NCI-H2081 (cell line): ENCODE measurements at regions not wholly inside any gene's neighbourhood (a gene's known extent, or its start where the extent isn't known, plus 50 kb on each side); places are given as distances from the start of the nearest gene placed in this dataset.
A peak's percentile ranks its signal among the peaks of the same experiment; 100 is the strongest.
"Not testable (repeated sequence)": the region's sequence is repeated elsewhere in the genome, so short reads cannot be mapped to it uniquely, and the experiment has no call there.

Source experiments
- DNase-seq, 2 experiments: peaks; one replicate each; lab custom pipeline; 2025; lab: John Stamatoyannopoulos, UW

DNA sequence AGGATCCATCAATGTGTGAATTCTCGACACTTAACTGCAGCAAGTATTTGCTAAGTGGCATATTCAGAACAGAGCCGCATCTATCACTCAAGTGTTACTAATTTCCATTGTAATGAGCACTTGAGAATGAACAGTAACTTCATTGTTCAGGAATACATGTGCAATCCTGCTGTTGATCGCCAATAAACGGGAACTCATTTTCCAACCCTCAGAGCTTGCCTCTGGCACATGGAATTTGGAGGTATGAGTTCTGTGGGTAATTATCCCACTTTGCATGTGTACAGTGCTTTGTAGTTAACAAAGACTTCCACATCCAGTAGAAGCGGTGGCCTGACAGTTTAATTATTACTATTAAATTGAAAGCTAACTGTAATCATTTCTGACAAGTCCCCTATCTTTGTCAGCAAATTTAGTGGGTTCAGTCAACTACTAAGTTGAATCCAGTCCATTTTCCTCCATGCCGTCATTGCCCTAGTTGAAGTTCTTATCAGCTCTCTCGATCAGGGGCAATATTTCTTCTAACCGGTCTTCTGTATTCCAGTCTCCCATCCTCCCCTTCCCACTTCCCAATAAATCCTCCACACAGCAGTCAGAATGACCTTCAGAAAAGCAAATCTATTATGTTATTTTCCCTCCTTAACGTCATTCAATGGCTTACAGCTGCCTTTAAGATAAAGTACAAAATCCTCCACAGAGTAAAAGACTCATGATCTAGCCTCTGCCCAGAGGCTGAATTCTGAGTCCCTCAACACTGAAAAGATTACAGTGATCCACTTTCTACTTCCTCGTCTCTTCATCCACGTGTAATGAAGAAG lies 62.4 kb upstream of the GBA3 start:
- peak in 1 of 2 experiments; percentile 46 for DNase-seq

DNA sequence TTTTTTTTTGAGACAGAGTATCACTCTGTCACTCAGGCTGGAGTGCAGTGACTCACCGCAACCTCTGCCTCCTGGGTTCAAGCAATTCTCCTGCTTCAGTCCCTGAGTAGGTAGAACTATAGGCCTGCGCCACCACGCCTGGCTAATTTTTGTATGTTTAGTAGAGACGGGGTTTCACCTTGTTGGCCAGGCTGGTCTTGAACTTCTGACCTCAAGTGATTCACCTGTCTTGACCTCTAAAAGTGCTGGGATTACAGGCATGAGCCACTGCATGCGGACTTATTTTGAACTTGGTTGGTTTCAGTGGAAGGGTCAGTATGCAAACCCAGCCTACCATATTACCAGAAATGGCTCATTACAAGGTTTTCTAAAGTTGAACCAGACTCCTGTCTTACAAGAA lies 61.6 kb upstream of the GBA3 start:
- not testable (repeated sequence) for DNase-seq

DNA sequence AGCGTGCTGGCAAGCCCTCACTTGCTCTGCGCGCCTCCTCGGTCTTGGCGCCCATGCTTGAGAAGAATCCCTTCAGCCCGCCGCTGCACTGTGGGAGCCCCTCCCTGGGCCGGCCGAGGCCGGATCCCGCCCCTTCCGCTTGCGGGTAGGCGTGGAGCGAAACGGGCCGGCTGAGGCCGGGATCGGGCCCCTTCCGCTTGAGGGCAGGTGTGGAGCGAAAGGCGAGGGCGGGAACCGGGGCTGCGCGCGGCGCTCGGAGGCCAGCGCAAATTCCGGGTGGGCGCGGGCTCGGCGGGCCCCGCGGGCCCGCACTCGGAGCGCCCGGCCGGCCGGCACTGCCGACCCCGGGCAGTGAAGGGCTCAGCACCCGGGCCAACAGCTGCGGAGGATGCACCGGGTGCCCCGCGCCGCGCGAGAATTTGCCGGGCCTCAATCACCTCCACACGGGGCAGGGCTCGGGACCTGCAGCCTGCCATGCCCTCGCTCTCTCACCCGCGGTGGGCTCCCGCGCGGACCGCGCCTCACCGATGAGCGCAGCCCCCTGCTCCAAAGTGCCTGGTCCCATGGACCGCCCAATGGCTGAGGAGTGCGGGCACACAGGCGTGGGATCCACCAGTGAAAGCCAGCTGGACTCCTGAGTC lies 58.1 kb upstream of the GBA3 start:
- DNase-seq = no peak

DNA sequence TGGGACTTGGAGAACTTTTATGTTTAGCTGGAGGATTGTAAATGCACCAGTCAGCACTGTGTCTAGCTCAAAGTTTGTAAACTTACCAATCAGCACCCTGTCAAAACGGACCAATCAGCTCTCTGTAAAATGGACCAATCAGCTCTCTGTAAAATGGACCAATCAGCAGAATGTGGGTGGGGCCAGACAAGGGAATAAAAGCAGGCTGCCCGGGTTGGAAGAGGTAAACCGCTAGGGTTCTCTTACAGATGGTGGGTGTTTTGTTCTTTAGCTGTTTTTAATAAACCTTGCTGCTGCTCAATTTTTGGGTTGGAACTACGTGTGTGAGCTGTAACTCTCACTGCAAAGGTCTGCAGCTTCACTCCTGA lies 57.6 kb upstream of the GBA3 start:
- not testable (repeated sequence) for DNase-seq

DNA sequence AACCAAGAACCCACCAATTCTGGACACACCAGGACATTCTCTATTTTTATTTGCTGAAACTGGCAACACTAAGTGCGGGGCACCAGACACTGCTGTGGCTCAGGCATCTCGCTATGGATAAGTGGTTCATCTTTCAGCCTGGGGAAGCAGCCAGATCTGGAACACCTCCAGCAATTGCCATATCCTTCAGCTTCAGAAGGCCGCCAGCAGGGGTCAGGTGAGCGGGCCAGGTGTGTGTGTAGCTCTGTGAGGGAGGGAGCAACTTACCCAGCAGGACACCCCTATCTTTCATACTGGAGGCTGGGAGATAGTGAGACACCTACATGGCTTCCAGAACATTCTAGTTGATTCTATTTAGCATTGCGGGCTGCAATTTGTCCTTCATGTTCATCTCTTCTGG lies 57.0 kb upstream of the GBA3 start:
- no peak for DNase-seq

DNA sequence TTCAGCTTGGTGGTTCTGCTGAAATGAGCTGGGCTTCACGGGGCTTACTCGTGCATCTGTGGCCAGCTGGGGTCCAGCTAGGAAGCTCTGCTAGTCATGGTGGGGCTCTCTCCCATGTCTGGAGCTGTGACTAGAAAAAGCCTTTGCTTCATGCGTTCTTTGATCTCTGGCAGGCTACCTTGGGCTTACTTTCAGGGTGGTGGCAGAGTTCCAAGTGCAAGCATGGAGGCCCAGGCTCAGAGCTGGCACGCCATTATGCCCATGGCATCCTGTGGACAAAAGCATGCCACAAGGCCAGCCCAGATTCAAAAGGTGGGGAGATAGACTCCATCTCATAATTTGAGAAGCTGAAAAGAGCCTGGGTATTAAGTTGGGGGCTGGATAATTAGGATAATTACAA lies 55.4 kb upstream of the GBA3 start:
- DNase-seq = no peak
